Hematopoietic multipotent progenitor cell (in vitro differentiated cells): ENCODE measurements at regions not wholly inside any gene's neighbourhood (a gene's known extent, or its start where the extent isn't known, plus 50 kb on each side); places are given as distances from the start of the nearest gene placed in this dataset.
"Not testable (repeated sequence)": the region's sequence is repeated elsewhere in the genome, so short reads cannot be mapped to it uniquely, and the experiment has no call there.

Experiments used
- DNase-seq, 3 donors: peaks; one replicate each; pipeline ENCODE4 v3.0.0-alpha.2; 2011 to 2015; ENCODE audit warnings: low read depth in 2 of 3, low spot score in 2 of 3

DNA sequence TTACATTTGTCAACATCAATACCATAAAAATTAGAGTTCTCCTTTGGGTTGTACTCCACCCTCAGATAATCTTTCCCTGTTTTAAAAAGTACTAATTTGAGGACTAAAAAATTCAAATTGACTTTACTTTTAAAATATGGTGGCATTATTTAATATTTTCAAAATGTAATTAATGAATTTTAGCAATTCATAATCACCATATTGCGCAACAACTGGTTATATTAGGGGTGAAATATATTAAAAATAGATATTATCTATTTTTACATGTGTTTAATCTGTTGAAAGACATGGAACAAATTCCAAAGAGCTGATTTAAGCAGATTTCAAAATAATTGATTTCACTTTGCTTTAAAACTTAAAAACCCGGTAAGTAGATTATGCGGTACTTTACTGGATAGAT, 236.6 kb upstream of the NOL4 start:
- DNase-seq, result no peak

- no peak for DNase-seq
Measured at GRCh38 chr18:34467058-34467457, 242.3 kb upstream of the NOL4 start.

DNA sequence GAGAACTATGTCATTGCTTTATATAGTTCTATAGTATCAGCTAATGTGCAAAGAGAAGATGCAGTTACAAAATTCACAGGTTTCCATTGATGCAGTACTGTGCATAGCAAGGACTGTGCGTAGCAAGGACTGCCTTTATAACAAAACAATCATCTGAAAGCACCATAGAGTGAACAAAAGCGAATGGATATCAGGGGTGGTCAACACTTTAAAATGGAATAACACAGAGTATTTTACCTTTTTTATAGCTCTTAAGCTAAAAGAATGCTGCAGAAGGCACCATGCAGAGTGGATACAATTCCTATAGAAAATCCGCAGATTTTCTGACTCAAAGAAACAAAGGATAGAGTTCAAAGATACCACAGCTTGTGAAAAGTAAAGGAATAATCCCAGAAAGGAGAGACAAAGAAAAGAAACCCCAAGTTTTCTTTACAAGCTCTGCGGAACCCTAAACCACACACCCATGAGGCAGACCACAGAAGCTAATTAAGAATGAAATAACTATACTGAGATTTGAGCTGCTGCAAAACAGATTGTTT, 229.9 kb upstream of the DTNA start:
- DNase-seq, result no peak

- no peak for DNase-seq
Measured at GRCh38 chr18:34482204-34482603, 227.9 kb upstream of the DTNA start.

GRCh38 chr18:34483198-34483597, 226.9 kb upstream of the DTNA start:
- no peak for DNase-seq

DNA sequence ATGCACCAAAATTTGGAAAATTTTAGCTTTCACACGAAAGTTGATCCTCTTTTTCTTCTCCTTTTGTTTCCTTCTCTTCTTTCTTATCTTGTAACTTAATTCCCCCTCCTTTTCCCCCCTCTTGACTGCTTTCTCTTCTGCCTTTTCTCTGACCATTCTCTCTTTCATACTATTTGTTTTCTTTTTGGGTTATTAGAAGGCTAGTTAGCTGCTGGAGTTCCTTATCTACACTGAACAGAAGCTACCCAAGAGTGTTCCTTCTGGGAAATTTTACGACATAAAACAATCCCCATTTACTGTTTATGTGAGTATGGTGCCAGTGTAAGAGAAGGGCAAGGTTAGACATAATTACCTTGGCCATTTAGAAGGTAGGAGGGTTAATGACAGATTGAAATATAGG, 218.4 kb upstream of the DTNA start:
- no peak for DNase-seq

GRCh38 chr18:34492652-34493051, 217.4 kb upstream of the DTNA start:
- DNase-seq, result no peak

- peak in 2 of 3 donors; percentile 32 to 48 for DNase-seq
Measured at GRCh38 chr18:34493099-34493544, 217.0 kb upstream of the DTNA start.

DNA sequence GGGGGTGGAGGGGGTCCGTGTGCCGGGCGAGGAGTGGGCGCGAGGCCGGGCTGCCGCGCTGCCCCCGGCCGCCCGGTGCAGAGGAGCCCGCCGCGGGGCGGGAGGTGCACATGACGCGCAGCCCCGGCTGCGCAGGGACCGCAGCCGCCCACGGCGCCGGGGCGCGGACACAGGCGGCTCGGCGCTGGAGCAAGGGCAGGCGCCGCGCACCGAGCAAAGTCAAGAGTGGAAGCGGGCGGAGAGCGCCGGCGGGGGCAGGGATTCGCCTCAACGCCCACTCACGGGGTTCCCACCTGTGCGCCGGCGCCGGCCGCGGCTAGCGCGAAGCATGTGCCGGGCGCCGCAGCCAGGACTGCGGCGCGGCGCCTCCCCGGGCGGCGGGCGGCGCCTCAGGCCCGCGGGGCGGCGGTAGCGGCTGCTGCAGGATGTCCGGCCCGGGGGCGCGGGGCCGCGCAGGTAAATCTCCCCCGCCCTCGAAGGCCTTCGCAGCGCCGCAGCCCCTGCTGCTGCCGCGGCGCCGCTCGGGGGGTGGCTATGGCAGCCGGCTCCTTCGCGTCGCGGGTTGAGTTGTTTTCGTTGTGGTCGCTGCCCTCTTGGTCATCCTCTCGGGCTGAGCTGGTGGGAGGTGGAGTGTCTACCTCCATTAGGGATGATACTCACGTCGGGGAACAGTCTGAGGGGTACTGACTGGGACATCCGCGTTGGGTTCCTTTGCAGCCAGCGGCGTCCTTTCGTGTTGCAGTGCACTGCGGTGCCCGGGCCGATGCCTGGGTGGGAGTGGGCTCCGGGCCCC, 216.3 kb upstream of the DTNA start:
- peak in 2 of 3 donors; percentile 11 to 20 for DNase-seq

- no peak for DNase-seq
Measured at GRCh38 chr18:34494359-34494696, 215.8 kb upstream of the DTNA start.

GRCh38 chr18:34495506-34495905, 214.6 kb upstream of the DTNA start:
- peak in 1 of 3 donors; percentile 18 for DNase-seq

- no peak for DNase-seq
Measured at GRCh38 chr18:34501553-34501952, 208.5 kb upstream of the DTNA start.

DNA sequence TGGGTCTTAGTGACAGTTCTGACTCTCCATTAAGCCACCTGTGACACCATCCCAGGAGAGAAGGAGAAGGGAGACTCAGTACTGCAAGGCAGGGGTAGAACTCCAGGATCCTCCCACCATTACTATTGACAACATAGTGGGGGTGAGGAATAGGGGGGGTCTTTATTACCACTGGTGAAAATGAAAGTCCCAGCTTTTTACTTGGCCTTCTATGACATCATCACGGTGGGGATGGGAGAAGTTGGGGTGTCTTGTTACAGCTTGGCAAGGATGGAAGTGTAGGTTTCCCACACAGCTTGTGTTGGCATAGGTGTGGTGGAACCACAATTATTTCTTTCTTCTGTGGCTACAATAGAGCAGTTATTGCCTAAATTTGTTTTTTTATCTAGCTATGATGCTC, 203.9 kb upstream of the DTNA start:
- no peak for DNase-seq

DNA sequence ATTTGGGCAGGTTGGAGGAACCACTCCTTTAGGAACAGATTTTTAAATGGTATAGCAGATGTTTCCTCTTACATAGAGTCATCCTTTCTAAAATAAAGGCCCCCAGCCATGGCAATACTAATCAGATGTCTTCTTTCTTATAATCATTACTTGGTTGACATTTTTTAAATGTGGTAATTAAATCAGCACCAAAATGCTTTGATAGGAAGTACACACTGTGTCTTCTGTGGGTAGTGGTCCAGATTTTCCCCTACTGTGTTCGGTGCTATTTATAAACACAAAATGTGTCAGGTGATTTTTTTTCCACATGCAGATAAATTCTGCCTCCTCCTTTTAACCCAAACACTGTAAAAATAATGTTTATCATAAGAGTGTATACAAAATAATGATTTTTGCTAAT, 200.9 kb upstream of the DTNA start:
- no peak for DNase-seq

GRCh38 chr18:34509879-34510586, 200.1 kb upstream of the DTNA start:
- no peak for DNase-seq

- no peak for DNase-seq
Measured at GRCh38 chr18:34510926-34511325, 199.2 kb upstream of the DTNA start.

- no peak for DNase-seq
Measured at GRCh38 chr18:34511435-34511834, 198.7 kb upstream of the DTNA start.

GRCh38 chr18:34511879-34512278, 198.2 kb upstream of the DTNA start:
- no peak for DNase-seq

DNA sequence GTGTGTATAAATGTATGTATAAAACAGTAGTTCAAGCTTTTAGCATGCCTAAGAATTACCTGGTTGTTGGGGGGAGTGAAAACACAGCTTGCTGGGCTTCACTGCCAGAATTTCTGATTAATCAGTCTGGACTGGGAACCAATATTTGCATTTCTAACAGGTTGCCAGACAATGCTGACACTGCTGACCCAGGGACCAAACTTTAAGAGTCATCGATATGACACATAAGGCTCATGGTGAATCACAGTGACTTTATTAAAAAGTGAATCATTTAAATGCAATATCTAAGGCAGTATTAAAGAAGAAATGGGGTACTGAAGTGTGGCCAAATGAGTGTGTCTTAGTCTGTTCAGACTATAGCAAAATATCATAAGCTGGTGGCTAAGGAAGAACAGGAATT, 195.9 kb upstream of the DTNA start:
- DNase-seq, result no peak

DNA sequence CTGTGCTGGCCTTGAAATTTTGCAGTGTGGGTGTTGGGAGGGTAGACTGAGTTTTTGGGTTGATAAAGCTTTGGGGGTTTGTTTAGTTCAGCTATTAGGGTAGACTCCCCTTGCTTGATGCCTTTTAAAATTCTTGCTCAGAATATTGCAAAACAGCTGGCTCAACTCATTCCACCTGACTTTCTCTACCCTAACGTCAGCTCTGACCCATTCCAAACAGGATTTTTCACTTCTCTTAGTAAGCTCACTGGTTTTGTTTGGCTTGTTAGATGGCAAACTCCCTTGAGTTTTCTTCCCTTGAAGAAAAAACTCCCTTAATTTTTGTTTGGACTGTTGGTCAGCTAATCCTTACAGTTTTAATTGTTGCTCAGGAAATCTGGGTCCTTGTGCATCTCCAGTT, 195.1 kb upstream of the DTNA start:
- DNase-seq, result no peak

- not testable (repeated sequence) for DNase-seq
Measured at GRCh38 chr18:34516355-34516754, 193.7 kb upstream of the DTNA start.

- DNase-seq, result not testable (repeated sequence)
Measured at GRCh38 chr18:34516996-34517395, 193.1 kb upstream of the DTNA start.
